GM19467 (cell line): ENCODE measurements at regions not wholly inside any gene's neighbourhood (a gene's known extent, or its start where the extent isn't known, plus 50 kb on each side); places are given as distances from the start of the nearest gene placed in this dataset.
"Not testable (repeated sequence)": the region's sequence is repeated elsewhere in the genome, so short reads cannot be mapped to it uniquely, and the experiment has no call there.

Experiments used
- ATAC-seq: cut with Tn5 transposase; IDR thresholded peaks from one replicate; pipeline ENCODE4 v1.9.1; 2021; ENCODE audit warnings: mild to moderate bottlenecking, moderate library complexity; ENCODE audit not compliant: unreplicated experiment

DNA sequence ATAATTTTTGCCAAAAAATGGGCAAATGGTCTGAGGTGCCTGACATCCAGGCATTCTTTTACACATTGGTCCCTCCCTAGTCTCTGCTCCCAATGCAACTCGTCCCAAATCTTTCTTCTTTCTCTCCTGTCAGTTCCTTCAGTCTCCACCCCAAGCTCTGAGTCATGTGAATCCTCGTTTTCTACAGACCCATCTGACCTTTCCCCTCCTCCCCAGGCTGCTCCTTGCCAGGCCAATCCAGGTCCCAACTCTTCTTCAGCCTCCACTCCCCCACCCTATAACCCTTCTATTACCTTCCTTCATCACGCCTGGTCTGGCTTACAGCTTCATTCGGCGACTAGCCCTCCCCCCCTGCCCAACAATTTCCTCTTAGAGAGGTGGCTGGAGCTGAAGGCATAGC is 55.3 kb downstream of the BBS10 start:
- ATAC-seq = not testable (repeated sequence)

DNA sequence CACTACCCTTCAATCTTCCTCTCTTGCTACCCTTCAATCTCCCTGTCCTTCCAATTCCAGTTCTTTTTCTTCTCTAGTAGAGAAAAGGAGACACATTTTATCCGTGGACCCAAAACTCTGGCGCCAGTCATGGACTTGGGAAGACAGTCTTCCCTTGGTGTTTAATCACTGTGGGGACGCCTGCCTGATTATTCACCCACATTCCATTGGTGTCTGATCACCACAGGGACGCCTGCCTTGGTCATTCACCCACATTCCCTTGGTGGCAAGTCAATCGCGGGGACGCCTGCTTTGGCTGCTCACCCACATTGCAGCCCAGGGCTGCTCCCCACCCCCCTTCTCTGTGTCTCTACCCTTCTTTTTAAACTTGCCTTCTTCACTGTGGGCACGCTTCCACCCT is 55.9 kb downstream of the BBS10 start:
- not testable (repeated sequence) for ATAC-seq

DNA sequence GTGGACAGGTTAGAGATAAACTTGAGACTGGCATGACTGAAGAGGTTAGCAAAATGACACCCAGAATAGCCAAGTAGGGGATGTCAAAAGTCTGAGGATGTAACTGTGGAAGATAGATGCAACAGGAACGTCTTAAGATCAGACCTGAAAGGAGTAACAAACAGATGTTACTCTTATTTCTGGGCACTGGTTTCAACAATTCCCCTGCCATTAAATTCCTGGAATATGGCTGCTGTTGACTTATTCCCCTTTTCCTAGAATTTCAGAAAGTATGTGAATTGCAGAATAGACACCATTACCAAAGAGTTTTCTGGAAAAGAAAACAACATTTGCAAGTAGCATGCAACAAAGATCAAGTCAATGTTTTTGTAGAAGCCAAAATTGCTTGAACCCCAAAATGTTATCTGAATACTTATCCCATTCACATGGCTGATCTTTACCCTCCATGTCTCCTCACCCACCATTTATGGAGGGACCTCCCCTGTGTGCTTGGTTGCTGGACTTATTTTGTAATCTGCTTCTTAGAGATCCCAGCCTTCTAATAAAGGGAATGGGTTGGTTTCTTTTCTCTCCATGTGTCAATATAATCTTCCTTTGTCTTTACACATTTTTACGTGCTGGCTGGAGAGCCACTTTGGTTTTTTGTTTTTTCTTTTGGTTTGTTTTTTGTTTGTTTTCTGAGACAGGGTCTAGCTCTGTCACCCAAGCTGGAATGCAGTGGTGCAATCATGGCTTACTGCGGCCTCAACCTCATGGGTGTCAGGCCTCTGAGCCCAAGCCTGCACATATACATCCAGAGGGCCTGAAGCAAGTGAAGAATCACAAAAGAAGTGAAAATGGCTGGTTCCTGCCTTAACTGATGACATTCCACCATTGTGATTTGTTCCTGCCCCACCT is 57.0 kb downstream of the BBS10 start:
- ATAC-seq = no peak

DNA sequence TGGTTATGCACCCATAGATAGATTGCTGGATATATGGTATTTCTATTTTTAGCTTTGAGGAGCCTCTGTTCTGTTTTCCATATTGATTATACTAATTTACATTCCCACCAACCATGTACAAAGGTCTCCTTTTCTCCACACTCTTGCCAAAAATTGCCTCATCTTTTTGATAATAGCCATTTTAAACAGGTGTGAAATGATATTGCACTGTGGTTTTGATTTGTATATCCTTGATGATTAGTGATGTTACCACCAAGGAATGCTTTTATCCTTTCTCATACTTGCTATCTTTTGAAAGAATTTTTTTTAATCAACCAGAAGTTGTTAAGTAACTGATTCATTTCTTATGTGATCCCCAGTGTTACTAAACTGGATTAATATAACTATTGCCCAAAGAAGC is 60.0 kb downstream of the BBS10 start:
- no peak for ATAC-seq

DNA sequence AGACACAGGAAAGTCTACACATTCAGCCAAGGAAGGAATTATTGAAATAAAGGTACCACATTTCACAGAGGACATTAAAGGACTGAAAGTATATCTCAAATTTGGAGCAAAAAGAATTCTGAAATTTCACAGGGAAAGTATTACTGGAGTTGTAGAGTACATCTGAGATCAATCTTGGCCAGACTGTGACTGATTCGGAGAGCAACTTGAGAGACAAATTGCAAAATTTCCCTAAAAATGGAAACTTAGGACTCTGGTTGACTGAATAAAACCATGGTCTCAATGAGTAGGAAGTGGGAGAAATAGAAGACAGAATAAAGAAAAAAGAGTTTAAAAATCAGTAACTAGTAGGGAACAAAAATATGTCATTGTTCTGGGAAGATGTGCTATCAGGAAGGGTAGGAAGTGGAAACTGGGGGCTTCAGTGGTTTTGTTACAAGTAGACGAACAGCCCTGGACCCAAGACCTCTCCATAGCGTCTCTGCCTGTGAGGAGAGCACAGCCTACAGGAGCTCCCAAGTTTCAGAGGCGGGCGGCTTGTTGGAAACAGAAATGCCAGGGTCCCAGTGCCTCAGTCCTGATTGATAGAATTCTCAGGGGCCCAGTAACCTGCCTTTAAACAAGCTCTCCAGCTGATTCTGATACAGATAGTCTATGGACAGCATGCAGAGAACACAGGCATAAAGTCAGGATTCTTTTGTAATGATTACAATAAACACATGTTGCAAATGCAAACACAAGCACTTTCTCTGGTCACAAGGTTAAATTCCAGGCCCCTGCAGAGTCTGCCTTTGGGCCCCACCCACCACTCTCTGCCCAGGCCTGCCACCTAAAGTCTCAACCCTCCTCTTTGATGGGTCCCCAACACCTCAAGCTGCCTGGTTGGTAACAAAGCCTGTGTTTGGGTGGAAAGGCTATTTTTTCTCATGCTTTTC is 63.1 kb downstream of the BBS10 start:
- no peak for ATAC-seq

DNA sequence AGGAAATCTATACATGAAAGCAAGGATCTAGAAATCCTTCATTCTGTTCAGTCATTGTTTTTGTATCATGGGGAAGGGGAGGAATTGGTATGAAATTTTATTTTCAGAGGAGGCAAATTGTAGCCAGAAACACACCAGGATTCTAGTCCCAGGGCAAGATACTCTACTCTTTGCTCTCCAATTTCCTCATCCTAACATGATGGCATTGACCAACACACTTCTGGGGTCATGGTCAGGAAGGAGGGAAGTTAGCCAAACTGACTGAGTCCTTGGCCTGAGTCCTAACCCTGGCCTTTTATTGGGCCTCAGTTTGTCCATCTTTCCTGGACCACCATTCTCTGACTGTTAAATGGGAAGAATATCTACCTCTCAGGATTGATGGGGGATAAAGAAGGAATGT is 65.5 kb downstream of the BBS10 start:
- ATAC-seq = no peak

DNA sequence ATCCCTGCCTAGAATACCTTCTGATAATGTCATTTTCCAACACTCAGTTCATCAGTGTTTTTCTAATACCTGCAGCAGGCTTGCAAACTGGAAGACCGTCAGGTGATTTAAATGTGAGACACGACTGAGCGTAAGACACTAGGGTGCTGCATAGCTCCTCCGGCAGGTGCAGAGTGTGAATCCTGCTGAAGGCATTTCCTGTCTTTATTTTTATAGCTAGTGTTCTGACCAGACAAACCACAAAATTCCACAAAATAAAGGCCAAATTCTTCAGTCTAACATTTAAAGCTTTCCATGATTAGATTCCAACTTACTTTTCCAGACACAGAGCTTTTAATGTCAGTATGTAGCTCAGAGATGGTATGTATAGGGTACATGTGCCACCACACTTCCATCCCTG is 70.7 kb downstream of the BBS10 start:
- ATAC-seq = no peak

DNA sequence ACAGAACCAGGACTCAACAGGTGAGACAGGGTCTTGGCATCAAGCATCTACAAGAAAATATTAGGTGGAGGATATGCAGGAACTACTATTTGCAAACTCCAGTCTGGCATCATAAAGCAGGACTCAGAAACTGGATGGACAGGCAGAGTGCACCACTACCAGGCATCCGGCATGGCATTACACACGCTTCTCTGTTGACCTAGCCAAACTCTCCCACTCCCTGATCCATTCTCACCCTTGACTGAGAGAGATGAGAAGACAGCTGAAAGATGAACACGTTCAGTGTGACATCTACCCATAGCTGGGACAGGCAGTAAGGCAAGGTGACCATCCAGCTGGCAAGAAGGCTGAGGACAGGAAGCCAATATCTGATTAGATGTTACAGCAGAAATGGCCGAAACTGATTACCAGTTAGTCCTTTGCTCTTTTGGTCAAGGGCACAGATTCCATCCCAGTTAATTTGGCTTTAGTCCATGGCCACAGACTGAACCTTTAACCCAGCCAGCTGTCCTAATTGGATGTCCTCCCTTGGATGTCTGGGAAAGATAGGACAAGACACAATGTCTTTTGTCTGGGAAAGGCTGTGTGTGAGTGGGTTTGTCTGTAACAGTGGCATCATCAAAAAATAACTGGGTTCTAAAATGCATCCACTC is 71.6 kb downstream of the BBS10 start:
- no peak for ATAC-seq

DNA sequence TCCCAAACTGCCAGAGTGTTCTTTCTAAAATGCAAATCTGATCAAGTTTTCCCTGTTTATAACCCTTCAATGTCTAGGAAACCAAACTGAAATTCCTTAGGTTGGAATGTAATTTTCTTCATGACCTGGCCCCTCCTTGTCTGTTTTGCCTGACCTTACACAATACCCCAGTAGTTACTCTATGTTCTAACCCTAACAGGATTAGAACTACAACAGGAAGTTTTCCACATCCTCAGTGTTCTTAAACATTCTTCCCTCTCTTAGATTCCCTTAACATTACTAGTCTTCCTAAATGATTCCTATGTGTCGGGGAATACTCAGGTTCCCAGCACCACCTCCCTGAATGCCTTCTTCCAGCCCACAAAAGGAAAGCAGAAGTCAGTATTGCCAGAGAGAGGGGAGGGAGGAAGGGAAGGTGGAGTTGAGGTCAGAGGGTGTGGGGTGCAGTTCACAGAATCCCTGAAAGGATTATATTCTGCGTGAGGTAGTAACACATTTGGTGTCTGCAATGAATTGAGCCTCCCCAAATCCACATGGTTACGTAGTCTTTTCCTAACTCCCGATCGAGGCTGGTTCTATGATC is 72.6 kb downstream of the BBS10 start:
- no peak for ATAC-seq

DNA sequence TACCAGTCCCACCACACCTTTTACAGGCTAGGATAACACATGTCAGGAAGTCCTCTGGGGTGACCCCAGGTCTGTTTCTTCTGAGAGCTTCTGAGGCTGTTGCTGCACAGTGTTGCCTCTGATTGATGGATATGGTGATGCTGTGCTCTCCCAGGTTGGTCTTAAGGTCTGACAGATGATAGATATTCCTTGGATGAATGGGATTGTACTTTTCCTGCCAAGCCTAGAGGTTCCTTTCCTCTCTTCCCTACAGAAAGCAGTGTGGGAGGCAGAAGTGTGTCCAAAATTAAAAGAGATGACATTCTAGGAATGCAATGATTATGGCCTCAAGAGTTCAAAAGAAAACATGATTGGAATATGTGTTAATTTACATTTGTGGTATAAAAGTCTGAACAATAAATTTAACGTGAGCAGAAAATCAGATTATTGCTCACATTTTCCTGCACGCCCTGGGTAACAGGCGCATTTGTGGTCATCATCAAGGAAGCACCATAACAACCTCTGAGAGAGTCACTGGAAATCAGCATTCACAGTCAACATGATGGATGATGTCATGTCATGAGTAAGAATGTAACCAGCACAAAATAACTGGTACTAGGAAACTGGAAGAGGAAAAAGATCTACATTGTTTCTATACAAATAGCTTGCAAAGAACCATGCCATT is 73.7 kb downstream of the BBS10 start:
- no peak for ATAC-seq

DNA sequence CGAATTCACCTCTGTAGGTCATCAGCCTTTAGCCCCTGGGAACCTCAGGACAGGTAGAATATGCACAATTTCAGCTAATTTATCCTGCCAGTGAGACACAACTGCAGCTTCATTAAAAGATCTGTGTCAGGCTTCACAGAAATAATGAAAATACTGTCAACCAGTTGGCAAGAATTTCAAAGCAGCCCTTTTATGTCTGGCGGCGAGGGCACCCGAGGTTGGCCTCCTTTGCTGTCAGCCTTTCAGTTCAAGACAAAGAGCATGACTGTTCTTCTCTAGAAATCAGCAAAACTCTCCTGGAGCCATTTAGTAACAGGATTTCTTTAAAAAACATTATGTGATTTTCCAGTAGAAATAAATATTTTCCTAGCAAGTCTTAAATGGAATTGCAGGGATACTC is 75.9 kb downstream of the BBS10 start:
- no peak for ATAC-seq

DNA sequence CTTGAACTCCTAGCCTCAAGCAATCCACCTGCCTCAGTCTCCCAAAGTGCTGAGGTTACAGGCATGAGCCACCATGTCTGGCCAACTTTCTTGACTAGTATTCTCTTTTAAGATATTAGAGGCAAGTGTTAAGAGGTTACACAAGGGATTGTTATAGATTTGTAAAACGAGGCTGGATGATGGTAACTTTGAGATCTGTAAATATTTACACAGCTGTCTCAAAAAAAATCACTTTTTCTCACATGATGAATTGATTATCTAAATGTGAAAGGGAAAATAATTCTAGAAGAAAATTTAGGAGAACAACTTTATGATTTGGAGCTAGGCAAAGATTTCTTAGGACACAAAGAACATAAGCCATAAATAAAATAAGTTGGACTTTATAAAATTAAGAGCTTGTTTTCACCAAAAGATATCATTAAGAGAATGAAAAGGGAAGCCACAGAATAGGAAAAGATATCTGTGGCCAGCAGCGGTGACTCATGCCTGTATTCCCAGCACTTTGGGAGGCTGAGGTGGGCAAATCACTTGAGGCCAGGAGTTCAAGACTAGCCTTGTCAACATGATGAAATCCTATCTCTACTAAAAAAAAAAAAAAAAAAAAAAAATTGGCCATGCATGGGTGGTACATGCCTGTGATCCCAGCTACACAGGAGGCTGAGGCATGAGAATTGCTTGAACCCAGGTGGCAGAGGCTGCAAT is 77.4 kb downstream of the BBS10 start:
- ATAC-seq = no peak

DNA sequence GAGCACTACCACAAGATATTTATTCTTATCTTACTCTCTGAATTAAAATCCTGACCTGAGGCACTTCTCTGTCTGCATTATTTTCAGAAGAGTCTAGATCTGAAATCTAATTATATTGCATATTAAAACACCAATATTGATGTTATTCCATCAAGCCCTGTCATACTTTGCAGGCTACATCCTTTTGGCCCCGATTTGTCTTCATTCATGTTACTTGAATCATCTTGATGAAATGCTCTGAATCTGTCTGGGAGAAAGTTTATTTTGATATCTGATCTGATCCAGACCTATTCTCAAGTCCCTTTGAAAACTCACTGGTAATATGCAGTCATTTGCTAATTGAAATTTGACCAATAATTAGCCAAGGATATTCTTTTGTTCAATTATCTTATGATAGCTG is 79.9 kb downstream of the BBS10 start:
- no peak for ATAC-seq

DNA sequence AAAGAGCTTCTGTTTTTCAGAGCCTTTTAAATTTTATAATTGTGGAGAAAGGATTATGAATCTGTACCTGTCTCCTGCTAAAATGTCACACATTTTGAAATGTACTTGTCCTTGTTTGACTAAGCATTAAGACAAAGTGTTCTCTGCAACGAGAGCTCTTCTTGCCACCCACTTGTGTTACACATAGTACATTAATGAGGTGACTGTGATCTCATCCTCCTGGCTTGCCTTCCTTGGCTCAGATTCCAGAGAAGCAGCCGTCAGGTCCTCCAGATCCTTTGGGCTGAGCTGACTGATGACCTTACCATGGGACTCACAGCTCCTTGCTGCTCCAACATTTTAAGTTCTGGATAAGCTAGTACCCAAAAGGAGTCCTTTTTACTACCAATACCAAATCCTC is 81.4 kb downstream of the BBS10 start:
- no peak for ATAC-seq

DNA sequence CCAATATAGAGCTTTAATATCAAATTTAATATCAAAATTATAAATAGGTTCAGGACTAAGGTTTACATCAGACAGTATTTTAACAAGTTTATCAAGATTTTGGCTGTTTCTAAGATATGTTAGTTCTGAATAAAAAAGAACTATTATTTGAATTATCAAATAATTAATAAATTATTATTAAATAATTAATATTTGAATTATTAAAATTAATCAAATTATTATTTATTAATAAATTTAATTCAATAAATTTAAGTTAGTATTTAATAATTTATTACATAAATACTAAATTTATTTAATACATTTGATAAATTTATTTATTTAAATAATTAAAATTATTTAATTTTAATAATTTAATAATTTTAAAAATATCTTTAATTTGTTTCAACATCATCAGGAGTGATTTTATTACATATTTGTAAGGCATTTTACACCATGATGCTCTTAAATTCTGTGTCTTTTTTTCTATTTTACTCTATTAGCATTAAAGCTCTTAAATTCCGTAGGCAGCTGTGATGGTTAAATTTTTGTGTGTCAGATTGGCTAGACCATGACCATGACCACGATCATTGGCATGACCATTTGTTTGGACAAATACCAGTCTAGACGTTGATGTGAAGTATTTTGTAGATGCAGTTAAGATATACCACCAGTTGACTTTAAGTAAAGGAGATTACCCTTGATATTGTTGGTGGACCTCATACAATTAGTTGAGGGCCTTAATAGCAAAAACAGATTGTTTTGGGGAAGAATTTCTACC is 82.6 kb downstream of the BBS10 start:
- ATAC-seq = no peak

DNA sequence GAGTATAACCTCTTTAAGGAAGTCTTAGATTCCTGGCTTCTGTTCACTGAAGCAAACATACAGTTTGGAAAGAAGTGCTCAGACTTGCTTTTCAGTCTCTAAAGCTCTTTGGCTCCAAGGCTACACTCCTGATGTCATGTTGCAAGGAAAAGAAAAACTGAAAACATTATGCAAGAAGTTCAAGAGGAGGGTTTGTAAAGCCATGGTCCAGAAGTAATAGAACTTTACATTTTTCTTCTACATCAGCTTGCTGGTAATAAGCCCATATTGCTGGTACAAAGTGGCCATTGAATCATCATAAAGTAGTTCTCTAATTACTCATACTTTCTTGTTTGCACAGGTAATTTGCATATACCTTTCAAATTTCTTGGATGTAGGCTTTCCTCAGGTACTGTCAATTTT is 83.6 kb downstream of the BBS10 start:
- no peak for ATAC-seq

DNA sequence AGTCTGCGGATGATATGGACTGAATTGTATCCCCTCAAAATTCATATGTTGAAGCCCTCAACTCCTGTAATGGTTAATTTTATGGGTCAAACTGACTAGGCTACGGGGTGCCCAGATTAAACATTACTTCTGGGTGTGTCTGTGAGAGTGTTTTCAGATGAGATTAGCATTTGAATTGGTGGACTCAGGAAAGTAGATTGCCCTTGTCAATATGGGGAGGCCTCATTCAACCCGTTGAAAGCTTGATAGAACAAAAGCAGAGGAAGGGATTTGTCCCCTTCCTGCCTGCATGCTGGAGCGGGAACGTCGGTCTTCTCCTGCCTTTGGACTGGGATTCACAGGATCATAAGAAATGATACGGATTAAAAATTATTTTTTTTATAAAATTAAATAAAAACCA is 84.5 kb downstream of the BBS10 start:
- no peak for ATAC-seq

DNA sequence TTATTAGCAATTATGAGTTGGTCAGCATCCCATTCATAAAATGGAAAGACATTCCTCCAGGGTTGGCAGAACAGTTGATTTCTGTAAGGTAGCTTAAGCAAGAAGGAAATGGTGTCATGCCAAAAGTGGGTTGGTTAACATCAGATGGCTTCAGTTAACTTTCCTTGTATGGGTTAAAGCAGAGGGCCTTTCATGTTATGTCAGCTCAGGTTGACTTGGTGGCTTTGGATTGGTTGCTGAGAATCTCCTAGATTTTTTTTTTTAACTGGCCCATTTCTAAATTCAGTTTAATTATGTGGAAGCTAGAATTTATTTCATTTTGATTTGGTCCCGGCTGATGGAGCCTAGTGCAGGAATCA is 87.8 kb downstream of the BBS10 start:
- no peak for ATAC-seq

DNA sequence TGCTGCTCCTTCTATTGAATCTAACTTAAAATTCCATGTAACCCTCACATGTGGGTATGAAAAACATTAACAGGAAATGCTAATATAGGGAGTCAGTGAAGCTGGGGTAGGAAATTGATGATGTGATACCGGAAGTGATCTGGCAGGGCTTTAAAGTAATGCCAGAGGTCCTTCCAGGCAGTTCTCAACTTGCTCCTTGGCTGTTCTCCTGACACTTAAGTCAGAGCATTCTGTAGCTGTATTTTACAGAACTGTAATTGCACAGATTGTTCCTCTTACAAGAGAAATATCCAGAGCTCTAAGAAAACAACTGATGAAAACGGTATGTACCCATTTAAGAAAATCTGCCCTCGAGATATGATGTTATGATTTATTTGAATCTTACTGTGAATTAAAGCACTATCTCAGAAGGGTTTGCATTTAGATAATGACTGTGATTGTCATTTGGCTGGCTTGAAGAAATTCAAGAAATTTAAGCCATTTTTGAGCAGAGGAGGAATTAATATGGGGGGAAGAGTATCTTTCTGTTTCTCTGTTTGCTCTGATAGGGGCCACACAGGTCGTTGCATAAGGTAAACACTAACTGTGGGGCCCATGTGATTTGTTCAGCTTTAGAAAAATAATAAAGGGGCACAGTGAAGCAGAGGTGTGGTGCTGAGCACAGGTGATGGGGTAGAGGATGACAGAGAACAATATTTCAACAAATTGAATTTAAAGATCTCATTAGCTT is 88.4 kb downstream of the BBS10 start:
- ATAC-seq = no peak
